Liver (tissue), 8 donors: ENCODE measurements at regions not wholly inside any gene's neighbourhood (a gene's known extent, or its start where the extent isn't known, plus 50 kb on each side); places are given as distances from the start of the nearest gene placed in this dataset.

Source experiments
- DNase-seq: peaks from one replicate; pipeline ENCODE4 v3.0.0-alpha.2; 2017; ENCODE audit warnings: low spot score
- H3K27ac ChIP-seq, 2 donors: one replicate each; pipeline ENCODE4 v1.7.0; 2013; ENCODE audit warnings: inconsistent platforms in 2 of 2, low read length in 2 of 2, control low read depth in 1 of 2, low read depth in 1 of 2, mild to moderate bottlenecking in 1 of 2
- H3K27me3 ChIP-seq, 4 donors: one replicate each; pipeline versions ENCODE4 v1.6.1 to v1.7.0; 2013; ENCODE audit warnings: low read length in 3 of 4, inconsistent platforms in 1 of 4, mild to moderate bottlenecking in 1 of 4, moderate library complexity in 1 of 4; ENCODE audit not compliant: control insufficient read depth in 4 of 4, insufficient read depth in 4 of 4
- H3K36me3 ChIP-seq, 4 donors: one replicate each; pipeline versions ENCODE4 v1.6.1 to v1.7.0; 2013; ENCODE audit warnings: low read length in 3 of 4, mild to moderate bottlenecking in 3 of 4, low read depth in 1 of 4, moderate library complexity in 1 of 4; ENCODE audit not compliant: control insufficient read depth in 4 of 4, insufficient read depth in 3 of 4
- H3K4me1 ChIP-seq, 4 donors: one replicate each; pipeline versions ENCODE4 v1.6.1 to v1.7.0; 2013; ENCODE audit warnings: low read length in 3 of 4, mild to moderate bottlenecking in 3 of 4, moderate library complexity in 1 of 4; ENCODE audit not compliant: control insufficient read depth in 4 of 4, insufficient read depth in 4 of 4
- H3K4me3 ChIP-seq, 3 donors: one replicate each; pipeline versions ENCODE4 v1.6.1 to v1.7.0; 2013; ENCODE audit warnings: low read length in 3 of 3, control low read depth in 1 of 3, low read depth in 1 of 3, mild to moderate bottlenecking in 1 of 3
- H3K9ac ChIP-seq, 2 donors: one replicate each; pipeline ENCODE4 v1.7.0; 2013; ENCODE audit warnings: low read length in 2 of 2, mild to moderate bottlenecking in 2 of 2, moderate library complexity in 2 of 2, control low read depth in 1 of 2, low read depth in 1 of 2
- H3K9me3 ChIP-seq, 4 donors: one replicate each; pipeline versions ENCODE4 v1.6.1 to v1.7.0; 2013; ENCODE audit warnings: low read length in 3 of 4; ENCODE audit not compliant: control insufficient read depth in 4 of 4
- ATF3 ChIP-seq: IDR thresholded peaks from 2 replicates; pipeline ENCODE4 v1.6.1; 2016; ENCODE audit warnings: antibody characterized with exemption
- CTCF ChIP-seq: fragments of 150-350 bp; IDR thresholded peaks from 2 replicates; pipeline ENCODE4 v1.5.1; 2017; ENCODE audit warnings: improper control_type of control experiment, low read depth, low read length; ENCODE audit not compliant: missing input control
- EGR1 ChIP-seq, 2 donors: IDR thresholded peaks; 2 replicates each; pipeline ENCODE4 v1.6.1; 2016 to 2018; ENCODE audit warnings: antibody characterized with exemption in 2 of 2, low read depth in 2 of 2
- FOXA1 ChIP-seq: IDR thresholded peaks from 2 replicates; pipeline ENCODE4 v1.6.1; 2016; ENCODE audit warnings: antibody characterized with exemption
- FOXA2 ChIP-seq: IDR thresholded peaks from 2 replicates; pipeline ENCODE4 v1.6.1; 2016; ENCODE audit warnings: antibody characterized with exemption
- GABPA ChIP-seq, 2 donors: IDR thresholded peaks in 1 of 2; conservative IDR thresholded peaks in 1 of 2; 2 replicates each; pipeline ENCODE4 v1.6.1; 2016; ENCODE audit warnings: antibody characterized with exemption in 2 of 2, mild to moderate bottlenecking in 1 of 2, moderate library complexity in 1 of 2
- HNF4A ChIP-seq, 2 donors: conservative IDR thresholded peaks; 2 replicates each; pipeline ENCODE4 v1.6.1; 2016; ENCODE audit warnings: antibody characterized with exemption in 2 of 2, mild to moderate bottlenecking in 2 of 2
- HNF4G ChIP-seq: IDR thresholded peaks from 2 replicates; pipeline ENCODE4 v1.6.1; 2016; ENCODE audit warnings: antibody characterized with exemption
- JUND ChIP-seq, 2 donors: IDR thresholded peaks; 2 replicates each; pipeline ENCODE4 v1.6.1; 2016; ENCODE audit warnings: antibody characterized with exemption in 2 of 2
- MAX ChIP-seq: IDR thresholded peaks from 2 replicates; pipeline ENCODE4 v1.6.1; 2016; ENCODE audit warnings: antibody characterized with exemption
- NR2F2 ChIP-seq: IDR thresholded peaks from 2 replicates; pipeline ENCODE4 v1.6.1; 2016; ENCODE audit warnings: antibody characterized with exemption
- RXRA ChIP-seq, 2 donors: IDR thresholded peaks; 2 replicates each; pipeline ENCODE4 v1.6.1; 2017 to 2018; ENCODE audit warnings: antibody characterized with exemption in 2 of 2, mild to moderate bottlenecking in 1 of 2
- SP1 ChIP-seq: IDR thresholded peaks from 2 replicates; pipeline ENCODE4 v1.6.1; 2018; ENCODE audit warnings: antibody characterized with exemption, mild to moderate bottlenecking
- TAF1 ChIP-seq: conservative IDR thresholded peaks from 2 replicates; pipeline ENCODE4 v1.6.1; 2016; ENCODE audit warnings: antibody characterized with exemption, mild to moderate bottlenecking
- ZBTB33 ChIP-seq: IDR thresholded peaks from 2 replicates; pipeline ENCODE4 v1.6.1; 2016; ENCODE audit warnings: antibody characterized with exemption
- WGBS: extraction: QIAGEN DNeasy Blood & Tissue Kit; methylation state at CpG from one replicate; pipeline ENCODE4 v1.1.7; 2013; 5-methylcytosine and 5-hydroxymethylcytosine counted together
- donor health status: healthy.
- donor health status: healthy.
- donor health status: healthy.
- donor health status: healthy.
- donor health status: healthy.

- Histone ChIP-seq H3K4me1 (no peaks in the 10 kb centered on the region), H3K9me3 (no peaks in the 10 kb centered on the region), H3K36me3 (no peaks in the 10 kb centered on the region), H3K4me3 (no peak overlapping the region), H3K27me3 (peaks cover 0 to 11% (median 1%) of the 10 kb centered on the region in 4 donors), H3K27ac (no peak overlapping the region), H3K9ac (no peak overlapping the region)
- no peak for DNase-seq
- 89% methylated on average over 1 of the region's 1 CpG for WGBS
- no peak for TF ChIP-seq EGR1 (IDR thresholded peaks at IDR 0.05; ENCODE audit: low read depth in 2 of 2)
- TF ChIP-seq CTCF, result no peak
Measured at GRCh38 chr22:26897384-26897783, 240.0 kb downstream of the MIAT start.

- Histone ChIP-seq H3K9ac (no peak overlapping the region), H3K4me1 (peaks cover 0 to 2% (median 0%) of the 10 kb centered on the region in 4 donors), H3K27me3 (peaks cover 0 to 9% (median 1%) of the 10 kb centered on the region in 4 donors), H3K27ac (no peak overlapping the region), H3K9me3 (no peaks in the 10 kb centered on the region), H3K36me3 (no peaks in the 10 kb centered on the region), H3K4me3 (no peak overlapping the region)
- 77% methylated on average over 8 of the region's 8 CpGs for WGBS
- TF ChIP-seq HNF4G (no peak), CTCF (no peak), FOXA2 (no peak), JUND (IDR thresholded peaks at IDR 0.05) (no peak), MAX (no peak), EGR1 (IDR thresholded peaks at IDR 0.05; ENCODE audit: low read depth in 2 of 2) (no peak), RXRA (IDR thresholded peaks at IDR 0.05) (no peak), TAF1 (no peak), HNF4A (conservative IDR thresholded peaks at IDR 0.05) (no peak), FOXA1 (no peak), GABPA (IDR thresholded peaks at IDR 0.05 in 1 of 2, conservative IDR thresholded peaks at IDR 0.05 in 1 of 2) (no peak), ATF3 (no peak)
- no peak for DNase-seq
Measured at GRCh38 chr22:26898946-26899605, 241.7 kb downstream of the MIAT start.

- H3K4me3 ChIP-seq, result no peak overlapping the region
- H3K27ac ChIP-seq, result no peak overlapping the region
- no peak for DNase-seq
- no peaks in the 10 kb centered on the region for H3K9me3 ChIP-seq
- H3K27me3 ChIP-seq, result peaks cover 0 to 9% (median 1%) of the 10 kb centered on the region in 4 donors
- H3K4me1 ChIP-seq, result peaks cover 0 to 2% (median 0%) of the 10 kb centered on the region in 4 donors
- H3K9ac ChIP-seq, result no peak overlapping the region
- WGBS, result 72% methylated on average over 5 of the region's 5 CpGs
- no peaks in the 10 kb centered on the region for H3K36me3 ChIP-seq
- TF ChIP-seq NR2F2 (no peak), EGR1 (IDR thresholded peaks at IDR 0.05; ENCODE audit: low read depth in 2 of 2) (no peak), RXRA (IDR thresholded peaks at IDR 0.05) (no peak), TAF1 (no peak), ATF3 (no peak), FOXA1 (no peak), JUND (IDR thresholded peaks at IDR 0.05) (no peak), HNF4A (conservative IDR thresholded peaks at IDR 0.05) (no peak), HNF4G (no peak), SP1 (no peak), CTCF (no peak), MAX (no peak), ZBTB33 (no peak)
Measured at GRCh38 chr22:26900787-26901186, 243.4 kb downstream of the MIAT start.
